IMR-90 (cell line): ENCODE measurements at regions not wholly inside any gene's neighbourhood (a gene's known extent, or its start where the extent isn't known, plus 50 kb on each side); places are given as distances from the start of the nearest gene placed in this dataset.

Experiments
- ATAC-seq: fragments of 200-7000 bp; cut with Tn5 transposase; 2 replicates; pipeline ENCODE4 v1.9.1; 2020; ENCODE audit warnings: low read depth, mild to moderate bottlenecking, moderate library complexity
- BruUV-seq: library from RNA; stranded (reverse); fragments of 400-500 nt; replicated peaks from 2 replicates; lab custom pipeline; 2021; lab: Mats Ljungman, UMichigan
- CTCF ChIA-PET: fragments of 300-600 bp; formaldehyde crosslinking; extraction: SDS; loops from one replicate; lab custom pipeline; 2021; ENCODE audit warnings: antibody characterized with exemption; lab: Yijun Ruan, JAX
- POLR2A ChIA-PET: fragments of 300-600 bp; sonication (Branson Sonifier 250); formaldehyde crosslinking; loops from one replicate; lab custom pipeline; 2022; ENCODE audit warnings: antibody characterized with exemption; ENCODE audit not compliant: unreplicated experiment; lab: Charles Lee
- DNase-seq: peaks from one replicate; pipeline ENCODE4 v3.0.0; 2013
- H2AFZ ChIP-seq: replicated peaks from 2 replicates; pipeline ENCODE3; 2013; ENCODE audit warnings: low read length, mild to moderate bottlenecking; ENCODE audit not compliant: poor library complexity
- H2AK5ac ChIP-seq: 2 replicates; pipeline ENCODE4 v1.6.1; 2013; ENCODE audit warnings: low read depth, low read length, inconsistent platforms
- H2AK9ac ChIP-seq: replicated peaks from 2 replicates; pipeline ENCODE3; 2013; ENCODE audit warnings: mild to moderate bottlenecking, low read depth, low read length, moderate library complexity; ENCODE audit not compliant: poor library complexity
- H2BK120ac ChIP-seq: 2 replicates; pipeline ENCODE4 v1.6.1; 2013; ENCODE audit warnings: low read depth, low read length, inconsistent platforms
- H2BK15ac ChIP-seq: 3 replicates; pipeline ENCODE4 v1.6.1; 2013; ENCODE audit warnings: low read depth, low read length, inconsistent platforms
- H2BK20ac ChIP-seq: 2 replicates; pipeline ENCODE4 v1.6.1; 2013; ENCODE audit warnings: low read depth, mild to moderate bottlenecking, inconsistent platforms, low read length, moderate library complexity
- H2BK5ac ChIP-seq: 2 replicates; pipeline ENCODE4 v1.6.1; 2013; ENCODE audit warnings: mild to moderate bottlenecking, low read depth, low read length, inconsistent platforms; ENCODE audit not compliant: poor library complexity, severe bottlenecking
- H3K14ac ChIP-seq: replicated peaks from 2 replicates; pipeline ENCODE4 v1.6.1; 2013; ENCODE audit warnings: low read depth, low read length, inconsistent platforms
- H3K18ac ChIP-seq: 2 replicates; pipeline ENCODE4 v1.6.1; 2013; ENCODE audit warnings: low read depth, low read length, control low read depth
- H3K23ac ChIP-seq: 2 replicates; pipeline ENCODE4 v1.6.1; 2013; ENCODE audit warnings: low read depth, low read length, inconsistent platforms
- H3K27ac ChIP-seq: 2 replicates; pipeline ENCODE4 v1.5.1; 2013; ENCODE audit warnings: mild to moderate bottlenecking, control low read depth, low read length; ENCODE audit not compliant: insufficient read depth
- H3K27me3 ChIP-seq: 2 replicates; pipeline ENCODE4 v1.6.1; 2013; ENCODE audit warnings: low read length; ENCODE audit not compliant: control insufficient read depth, insufficient read depth
- H3K36me3 ChIP-seq: 2 replicates; pipeline ENCODE4 v1.6.1; 2013; ENCODE audit warnings: low read length, mixed read lengths; ENCODE audit not compliant: control insufficient read depth, insufficient read depth
- H3K4ac ChIP-seq: 2 replicates; pipeline ENCODE4 v1.6.1; 2013; ENCODE audit warnings: low read depth, low read length, inconsistent platforms
- H3K4me1 ChIP-seq: 2 replicates; pipeline ENCODE4 v1.6.1; 2013; ENCODE audit warnings: low read length, mixed read lengths; ENCODE audit not compliant: control insufficient read depth, insufficient read depth
- H3K4me2 ChIP-seq: 2 replicates; pipeline ENCODE4 v1.6.1; 2013; ENCODE audit warnings: low read depth, mild to moderate bottlenecking, control low read depth, low read length, moderate library complexity
- H3K4me3 ChIP-seq: 2 replicates; pipeline ENCODE4 v1.5.1; 2013; ENCODE audit warnings: low read depth, mild to moderate bottlenecking, control low read depth, low read length, moderate library complexity; ENCODE audit not compliant: insufficient read depth
- H3K56ac ChIP-seq: 2 replicates; pipeline ENCODE4 v1.6.1; 2013; ENCODE audit warnings: low read length, inconsistent platforms; ENCODE audit not compliant: insufficient read depth; ENCODE audit errors: extremely low read depth
- H3K79me1 ChIP-seq, 2 experiments: 2 replicates each; pipeline ENCODE4 v1.6.1; 2013; ENCODE audit warnings: low read length in 2 of 2, inconsistent platforms in 1 of 2, low read depth in 1 of 2
- H3K9ac ChIP-seq: 2 replicates; pipeline ENCODE4 v1.6.1; 2013; ENCODE audit warnings: low read depth, low read length, control low read depth
- H3K9me1 ChIP-seq: 2 replicates; pipeline ENCODE4 v1.6.1; 2013; ENCODE audit warnings: low read length, inconsistent platforms; ENCODE audit not compliant: insufficient read depth
- H3K9me3 ChIP-seq: 2 replicates; pipeline ENCODE4 v1.6.1; 2013; ENCODE audit warnings: low read length; ENCODE audit not compliant: control insufficient read depth, insufficient read depth
- H4K20me1 ChIP-seq: 2 replicates; pipeline ENCODE4 v1.6.1; 2013; ENCODE audit warnings: low read length, inconsistent platforms; ENCODE audit not compliant: insufficient read depth
- H4K5ac ChIP-seq: 2 replicates; pipeline ENCODE4 v1.6.1; 2013; ENCODE audit warnings: mild to moderate bottlenecking, low read depth, low read length, control low read depth
- H4K8ac ChIP-seq, 2 experiments: 2 replicates each; pipeline ENCODE4 v1.6.1; 2013; ENCODE audit warnings: low read depth in 2 of 2, low read length in 2 of 2, control low read depth in 1 of 2, inconsistent platforms in 1 of 2
- H4K91ac ChIP-seq: 2 replicates; pipeline ENCODE4 v1.6.1; 2013; ENCODE audit warnings: low read depth, low read length, inconsistent platforms; ENCODE audit not compliant: insufficient read depth
- BHLHE40 ChIP-seq: fragments of 150-350 bp; IDR thresholded peaks from 2 replicates; pipeline ENCODE4 v1.6.1; 2016; ENCODE audit warnings: mild to moderate bottlenecking, low read depth, low read length
- CEBPB ChIP-seq: IDR thresholded peaks from 2 replicates; pipeline ENCODE4 v1.6.1; 2012; ENCODE audit warnings: low read depth, low read length, improper control_type of control experiment
- CHD1 ChIP-seq: IDR thresholded peaks from 2 replicates; pipeline ENCODE4 v1.6.1; 2012; ENCODE audit warnings: low read depth, low read length, improper control_type of control experiment
- FOS ChIP-seq: fragments of 150-350 bp; IDR thresholded peaks from 2 replicates; pipeline ENCODE4 v1.6.1; 2016; ENCODE audit warnings: low read depth, low read length
- MAFK ChIP-seq: IDR thresholded peaks from 2 replicates; pipeline ENCODE4 v1.6.1; 2012; ENCODE audit warnings: low read depth, low read length, improper control_type of control experiment
- RAD21 ChIP-seq: IDR thresholded peaks from 2 replicates; pipeline ENCODE4 v1.6.1; 2012; ENCODE audit warnings: low read length, improper control_type of control experiment
- RFX5 ChIP-seq: IDR thresholded peaks from 2 replicates; pipeline ENCODE4 v1.8.0; 2012; ENCODE audit warnings: low read depth, mild to moderate bottlenecking, low read length, moderate library complexity
- SMC3 ChIP-seq: fragments of 150-350 bp; IDR thresholded peaks from 2 replicates; pipeline ENCODE4 v1.6.1; 2016; ENCODE audit warnings: low read depth, mild to moderate bottlenecking, antibody characterized with exemption, low read length, moderate library complexity
- USF2 ChIP-seq: fragments of 150-350 bp; IDR thresholded peaks from 2 replicates; pipeline ENCODE4 v1.6.1; 2017; ENCODE audit warnings: mild to moderate bottlenecking, antibody characterized with exemption, low read length, low read depth
- WGBS, 2 experiments: methylation state at CpG; one replicate each; pipeline versions ENCODE4 v1.1.5 to v1.1.7; 2013; ENCODE audit warnings: missing lambda C conversion rate in 2 of 2; ENCODE audit not compliant: insufficient read length in 1 of 2; ENCODE audit errors: extremely low coverage in 2 of 2; 5-methylcytosine and 5-hydroxymethylcytosine counted together
- dilution Hi-C: fragments of 300-500 bp; cut with HindIII; formaldehyde crosslinking; loops from one replicate; pipeline ENCODE4 v1.14.3; 2018; ENCODE audit warnings: low sequenced_read_pairs; ENCODE audit not compliant: unreplicated experiment
- in situ Hi-C: fragments of 300-500 bp; cut with MboI; formaldehyde crosslinking; loops from 3 replicates; pipeline ENCODE4 v1.14.3; 2019; ENCODE audit warnings: low sequenced_read_pairs, inconsistent platforms, mixed read lengths
- intact Hi-C: fragments of 100-400 bp; cut with micrococcal nuclease; formaldehyde crosslinking; loops from 2 replicates; pipeline ENCODE4 v1.10.0; 2022

DNA sequence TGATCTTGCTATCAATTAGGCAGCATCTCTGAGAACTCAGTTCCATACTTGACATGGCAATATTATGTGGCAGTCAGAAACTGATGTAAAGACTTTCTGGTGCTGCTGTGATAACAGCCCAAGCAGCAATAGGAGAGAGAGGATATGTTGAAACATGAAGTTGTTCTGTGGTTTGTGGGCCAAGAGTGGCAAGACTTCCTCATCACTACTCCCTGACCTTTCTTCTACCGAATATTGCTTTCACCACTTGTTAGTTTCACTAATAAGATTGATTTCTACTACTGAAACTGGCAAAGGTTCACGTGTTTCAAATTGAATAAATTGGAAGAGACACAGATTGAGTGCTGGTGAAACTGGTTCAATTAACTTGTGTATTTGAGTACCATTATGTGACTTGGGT, 852.6 kb upstream of the RAG2 start:
- Histone ChIP-seq H3K27me3 (no peaks in the 10 kb centered on the region), H3K9me3 (no peaks in the 10 kb centered on the region), H3K4ac (no peak overlapping the region), H3K18ac (no peak overlapping the region; the same call in 1 of the 2 replicates), H4K91ac (no peak overlapping the region), H2AK5ac (no peak overlapping the region), H3K23ac (no peak overlapping the region), H2AFZ (no peak overlapping the region), H4K8ac (no peak overlapping the region), H2BK5ac (no peak overlapping the region), H3K9me1 (no peaks in the 10 kb centered on the region), H3K14ac (no peak overlapping the region; the same call in 1 of the 2 replicates), H2BK120ac (no peak overlapping the region), H3K9ac (no peak overlapping the region), H2BK20ac (0 out of 2 replicates have a peak overlapping the region, but pooled peaks have one; percentile 26), H3K4me2 (no peak overlapping the region), H3K4me1 (0 out of 2 replicates have a peak, but pooled peaks cover 3% of the 10 kb centered on the region), H3K36me3 (no peaks in the 10 kb centered on the region), H3K79me1 (no peaks in the 10 kb centered on the region), H3K27ac (no peak overlapping the region), H3K56ac (no peak overlapping the region), H2AK9ac (no peak overlapping the region), H2BK15ac (no peak overlapping the region), H4K20me1 (no peaks in the 10 kb centered on the region), H3K4me3 (no peak overlapping the region), H4K5ac (no peak overlapping the region)
- WGBS, 2 experiments = no CpG with 5 or more reads among the region's 2 CpGs
- POLR2A ChIA-PET = no interaction called here
- CTCF ChIA-PET = no interaction called here
- intact Hi-C loops = no loop called here
- DNase-seq (peak; percentile 8), ATAC-seq (no peak)
- no peak for TF ChIP-seq RFX5
- no peak for TF ChIP-seq SMC3
- TF ChIP-seq FOS = no peak
- TF ChIP-seq BHLHE40 = no peak
- TF ChIP-seq CEBPB = no peak
- TF ChIP-seq CHD1 = no peak
- TF ChIP-seq MAFK = no peak
- no peak for TF ChIP-seq RAD21
- TF ChIP-seq USF2 = no peak
- no TSS peak for BruUV-seq
- dilution Hi-C loops = no loop called here
- in situ Hi-C loops = loop anchor here (10.0 kb wide), 1 partner anchor 74 kb away; no protein-coding TSS in a partner anchor
